HEK293T (cell line): ENCODE measurements at regions not wholly inside any gene's neighbourhood (a gene's known extent, or its start where the extent isn't known, plus 50 kb on each side); places are given as distances from the start of the nearest gene placed in this dataset.
"Not testable (repeated sequence)": the region's sequence is repeated elsewhere in the genome, so short reads cannot be mapped to it uniquely, and the experiment has no call there.

ENCODE experiments used
- ARNT ChIP-seq: fragments of 450-650 bp; IDR thresholded peaks from 2 replicates; pipeline ENCODE4 v1.6.1; 2017; ENCODE audit warnings: mild to moderate bottlenecking
- BHLHE40 ChIP-seq: fragments of 450-650 bp; IDR thresholded peaks from 2 replicates; pipeline ENCODE4 v1.6.1; 2016; ENCODE audit warnings: mild to moderate bottlenecking, moderate library complexity, borderline replicate concordance
- ELF4 ChIP-seq: fragments of 450-650 bp; IDR thresholded peaks from 2 replicates; pipeline ENCODE4 v1.6.1; 2017; ENCODE audit warnings: antibody characterized with exemption
- FOXA1 ChIP-seq: fragments of 450-650 bp; IDR thresholded peaks from 2 replicates; pipeline ENCODE4 v1.6.1; 2016; ENCODE audit warnings: mild to moderate bottlenecking
- FOXK2 ChIP-seq: fragments of 450-650 bp; IDR thresholded peaks from 2 replicates; pipeline ENCODE4 v1.6.1; 2016; ENCODE audit warnings: mild to moderate bottlenecking
- FOXM1 ChIP-seq: fragments of 450-650 bp; IDR thresholded peaks from 2 replicates; pipeline ENCODE4 v1.6.1; 2017; ENCODE audit warnings: mild to moderate bottlenecking, borderline replicate concordance
- HDGF ChIP-seq: fragments of 450-650 bp; IDR thresholded peaks from 2 replicates; pipeline ENCODE4 v1.6.1; 2017; ENCODE audit warnings: antibody characterized with exemption, borderline replicate concordance
- L3MBTL2 ChIP-seq: fragments of 450-650 bp; conservative IDR thresholded peaks from 2 replicates; pipeline ENCODE4 v1.6.1; 2016; ENCODE audit warnings: mild to moderate bottlenecking
- NFRKB ChIP-seq: fragments of 450-650 bp; IDR thresholded peaks from 2 replicates; pipeline ENCODE4 v1.6.1; 2016; ENCODE audit warnings: mild to moderate bottlenecking, moderate library complexity
- PKNOX1 ChIP-seq: fragments of 450-650 bp; IDR thresholded peaks from 2 replicates; pipeline ENCODE4 v1.6.1; 2016
- SP1 ChIP-seq: fragments of 450-650 bp; IDR thresholded peaks from 2 replicates; pipeline ENCODE4 v1.6.1; 2017
- SUZ12 ChIP-seq: fragments of 450-650 bp; IDR thresholded peaks from 2 replicates; pipeline ENCODE4 v1.6.1; 2016; ENCODE audit warnings: mild to moderate bottlenecking
- TARDBP ChIP-seq: fragments of 450-650 bp; IDR thresholded peaks from 2 replicates; pipeline ENCODE4 v1.6.1; 2016
- ZNF384 ChIP-seq: fragments of 450-650 bp; IDR thresholded peaks from 2 replicates; pipeline ENCODE4 v1.6.1; 2016

DNA sequence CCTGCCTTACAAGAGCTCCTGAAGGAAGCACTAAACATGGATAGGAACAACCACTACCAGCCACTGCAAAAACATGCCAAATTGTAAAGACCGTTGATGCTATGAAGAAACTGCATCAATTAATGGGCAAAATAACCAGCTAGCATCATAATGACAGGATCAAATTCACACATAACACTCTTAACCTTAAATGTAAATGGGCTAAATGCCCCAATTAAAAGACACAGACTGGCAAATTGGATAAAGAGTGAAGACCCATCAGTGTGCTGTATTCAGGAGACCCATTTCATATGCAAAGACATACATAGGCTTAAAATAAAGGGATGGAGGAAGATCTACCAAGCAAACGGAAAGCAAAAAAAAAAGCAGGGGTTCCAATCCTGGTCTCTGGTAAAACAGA lies 72.7 kb downstream of the EXTL2 start:
- not testable (repeated sequence) for TF ChIP-seq FOXM1, ELF4, SUZ12, BHLHE40, SP1, FOXK2, NFRKB, L3MBTL2, ARNT, FOXA1, TARDBP, ZNF384, HDGF, PKNOX1
